ENCODE measurements at regions not wholly inside any gene's neighbourhood (a gene's known extent, or its start where the extent isn't known, plus 50 kb on each side); places are given as distances from the start of the nearest gene placed in this dataset.

DNA sequence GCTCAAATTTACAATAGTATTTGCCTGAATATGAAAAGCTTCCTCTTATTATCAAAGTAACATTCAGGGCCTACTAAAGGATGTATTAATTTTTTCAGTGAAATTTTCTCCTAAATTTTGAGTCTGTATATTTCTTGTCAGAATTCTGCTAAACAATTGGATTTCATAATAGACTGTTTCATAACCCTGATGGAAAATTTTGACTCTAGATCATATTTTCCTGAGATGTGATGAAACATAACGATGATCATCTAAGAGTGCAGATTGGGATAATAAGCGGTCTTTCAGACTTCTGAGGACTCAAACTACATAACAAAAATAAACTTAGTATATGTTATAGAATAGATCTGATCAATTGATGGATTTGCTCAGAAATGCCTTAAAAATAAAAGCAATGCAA lies 574.5 kb upstream of the TBL1XR1 start:
- H3K27ac ChIP-seq (ENCODE audit: low read length): no peak overlapping the region
- no peaks in the 10 kb centered on the region for H3K27me3 ChIP-seq (ENCODE audit: low read length)
- H4K20me1 ChIP-seq (ENCODE audit: low read length): no peaks in the 10 kb centered on the region
- CTCF ChIA-PET: no interaction called here
- no peak for DNase-seq
- H3K9ac ChIP-seq (ENCODE audit: low read length): no peak overlapping the region
- no peaks in the 10 kb centered on the region for H3K9me3 ChIP-seq (ENCODE audit: low read length)
- H3F3A ChIP-seq (ENCODE audit: low read length, unreplicated experiment): peaks cover under 1% of the 10 kb centered on the region
- no peak overlapping the region for H3K4me2 ChIP-seq (ENCODE audit: low read length)
- H2AFZ ChIP-seq (ENCODE audit: low read length): no peak overlapping the region
- POLR2A ChIA-PET (ENCODE audit: unreplicated experiment): no interaction called here
- no TSS peak for BruUV-seq (replicated peaks)
- intact Hi-C loops (cut with micrococcal nuclease): loop anchor here (10.0 kb wide), 1 partner anchor 613 kb away; no protein-coding TSS in a partner anchor
- peaks cover 31% of the 10 kb centered on the region for H3K4me1 ChIP-seq (ENCODE audit: insufficient read depth, low read length)
- no peaks in the 10 kb centered on the region for H3K79me2 ChIP-seq (ENCODE audit: low read length)
- TF ChIP-seq EZH2 (IDR thresholded peaks at IDR 0.05; ENCODE audit: low read length, unreplicated experiment) (no peak), EZH2phosphoT487 (IDR thresholded peaks at IDR 0.05; ENCODE audit: borderline replicate concordance, low read length) (no peak)
- TF ChIP-seq, protein P1, sequence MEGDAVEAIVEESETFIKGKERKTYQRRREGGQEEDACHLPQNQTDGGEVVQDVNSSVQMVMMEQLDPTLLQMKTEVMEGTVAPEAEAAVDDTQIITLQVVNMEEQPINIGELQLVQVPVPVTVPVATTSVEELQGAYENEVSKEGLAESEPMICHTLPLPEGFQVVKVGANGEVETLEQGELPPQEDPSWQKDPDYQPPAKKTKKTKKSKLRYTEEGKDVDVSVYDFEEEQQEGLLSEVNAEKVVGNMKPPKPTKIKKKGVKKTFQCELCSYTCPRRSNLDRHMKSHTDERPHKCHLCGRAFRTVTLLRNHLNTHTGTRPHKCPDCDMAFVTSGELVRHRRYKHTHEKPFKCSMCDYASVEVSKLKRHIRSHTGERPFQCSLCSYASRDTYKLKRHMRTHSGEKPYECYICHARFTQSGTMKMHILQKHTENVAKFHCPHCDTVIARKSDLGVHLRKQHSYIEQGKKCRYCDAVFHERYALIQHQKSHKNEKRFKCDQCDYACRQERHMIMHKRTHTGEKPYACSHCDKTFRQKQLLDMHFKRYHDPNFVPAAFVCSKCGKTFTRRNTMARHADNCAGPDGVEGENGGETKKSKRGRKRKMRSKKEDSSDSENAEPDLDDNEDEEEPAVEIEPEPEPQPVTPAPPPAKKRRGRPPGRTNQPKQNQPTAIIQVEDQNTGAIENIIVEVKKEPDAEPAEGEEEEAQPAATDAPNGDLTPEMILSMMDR (conservative IDR thresholded peaks at IDR 0.05; ENCODE audit: low read depth, low read length): no peak
- no peak overlapping the region for H3K4me3 ChIP-seq (ENCODE audit: low read length)
- H3K36me3 ChIP-seq (ENCODE audit: low read depth, low read length): no peaks in the 10 kb centered on the region
- ATAC-seq: no peak
- H3K9me2 ChIP-seq (replicated peaks; ENCODE audit: low read length): no peaks in the 10 kb centered on the region

DNA sequence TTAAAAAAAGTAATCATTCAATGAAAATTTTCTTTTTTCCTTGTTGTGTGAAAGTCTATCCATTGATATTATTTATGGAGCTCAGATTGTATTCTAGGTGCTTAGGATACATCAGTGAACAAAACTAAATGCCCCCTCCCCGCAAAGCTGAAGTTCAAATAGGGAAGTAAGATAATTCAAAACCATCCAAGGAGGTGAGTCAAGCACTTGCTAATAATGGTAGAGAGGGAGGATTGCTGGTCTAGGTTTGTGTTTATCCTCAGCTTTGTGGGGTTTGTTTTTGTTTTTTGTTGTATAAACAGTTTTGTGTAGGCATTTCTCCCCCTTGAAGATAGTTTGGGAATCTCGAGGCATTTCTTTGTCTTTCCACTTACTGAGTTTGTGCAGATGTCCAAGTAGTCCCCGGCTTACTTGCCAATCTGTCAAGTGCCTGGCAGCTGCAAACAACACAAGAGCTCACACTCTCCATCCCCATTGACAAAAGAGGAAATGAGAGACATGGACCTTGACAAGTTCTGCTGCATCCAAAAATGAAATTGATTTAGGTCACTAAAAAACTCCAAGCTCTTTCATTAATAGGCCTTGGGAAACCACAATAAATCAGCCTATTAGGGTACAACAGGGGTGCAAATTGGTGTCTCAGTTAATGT lies 575.8 kb upstream of the TBL1XR1 start:
- DNase-seq: no peak
- H4K20me1 ChIP-seq (ENCODE audit: low read length): no peaks in the 10 kb centered on the region
- no peaks in the 10 kb centered on the region for H3K9me2 ChIP-seq (replicated peaks; ENCODE audit: low read length)
- H3K79me2 ChIP-seq (ENCODE audit: low read length): no peaks in the 10 kb centered on the region
- H3K4me3 ChIP-seq (ENCODE audit: low read length): no peak overlapping the region
- no peaks in the 10 kb centered on the region for H3K27me3 ChIP-seq (ENCODE audit: low read length)
- no TSS peak for BruUV-seq (replicated peaks)
- intact Hi-C loops (cut with micrococcal nuclease): loop anchor here (10.0 kb wide), 1 partner anchor 612 kb away; no protein-coding TSS in a partner anchor
- peaks cover 4% of the 10 kb centered on the region for H3F3A ChIP-seq (ENCODE audit: low read length, unreplicated experiment)
- ATAC-seq: no peak
- CTCF ChIA-PET: no interaction called here
- POLR2A ChIA-PET (ENCODE audit: unreplicated experiment): no interaction called here
- H2AFZ ChIP-seq (ENCODE audit: low read length): no peak overlapping the region
- H3K9me3 ChIP-seq (ENCODE audit: low read length): no peaks in the 10 kb centered on the region
- no peaks in the 10 kb centered on the region for H3K36me3 ChIP-seq (ENCODE audit: low read depth, low read length)
- TF ChIP-seq EZH2 (IDR thresholded peaks at IDR 0.05; ENCODE audit: low read length, unreplicated experiment) (no peak), EZH2phosphoT487 (IDR thresholded peaks at IDR 0.05; ENCODE audit: borderline replicate concordance, low read length) (no peak)
- TF ChIP-seq, protein P1 (conservative IDR thresholded peaks at IDR 0.05; ENCODE audit: low read depth, low read length): no peak
- no peak overlapping the region for H3K9ac ChIP-seq (ENCODE audit: low read length)
- H3K4me2 ChIP-seq (ENCODE audit: low read length): no peak overlapping the region
- peaks cover 40% of the 10 kb centered on the region for H3K4me1 ChIP-seq (ENCODE audit: insufficient read depth, low read length)
- H3K27ac ChIP-seq (ENCODE audit: low read length): no peak overlapping the region

DNA sequence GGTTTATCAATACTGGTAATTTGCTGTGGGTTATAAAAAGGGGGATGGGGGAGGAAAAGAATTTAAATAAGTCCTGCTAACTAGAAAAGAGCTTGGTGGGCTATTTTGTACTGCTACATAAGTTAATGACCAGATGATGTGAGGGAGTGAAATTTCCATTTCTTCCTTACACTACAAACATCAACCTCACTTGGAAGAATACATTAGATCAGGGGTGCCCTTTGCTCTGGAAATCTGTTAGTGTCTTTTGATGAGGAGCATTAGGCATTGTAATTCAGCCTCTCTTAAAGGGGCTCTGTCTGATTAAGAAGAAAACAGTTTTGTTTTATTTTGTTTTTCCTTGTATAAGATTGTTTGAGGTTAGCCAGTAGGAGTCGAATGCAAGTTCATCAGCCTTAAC lies 576.4 kb upstream of the TBL1XR1 start:
- ATAC-seq (no peak), DNase-seq (no peak)
- H3K27me3 ChIP-seq (ENCODE audit: low read length): no peaks in the 10 kb centered on the region
- peaks cover 40% of the 10 kb centered on the region for H3K4me1 ChIP-seq (ENCODE audit: insufficient read depth, low read length)
- CTCF ChIA-PET: no interaction called here
- no TSS peak for BruUV-seq (replicated peaks)
- H3K9ac ChIP-seq (ENCODE audit: low read length): no peak overlapping the region
- H3K79me2 ChIP-seq (ENCODE audit: low read length): no peaks in the 10 kb centered on the region
- H4K20me1 ChIP-seq (ENCODE audit: low read length): no peaks in the 10 kb centered on the region
- H3K9me2 ChIP-seq (replicated peaks; ENCODE audit: low read length): no peaks in the 10 kb centered on the region
- H3K27ac ChIP-seq (ENCODE audit: low read length): no peak overlapping the region
- peaks cover 4% of the 10 kb centered on the region for H3F3A ChIP-seq (ENCODE audit: low read length, unreplicated experiment)
- H3K36me3 ChIP-seq (ENCODE audit: low read depth, low read length): no peaks in the 10 kb centered on the region
- POLR2A ChIA-PET (ENCODE audit: unreplicated experiment): no interaction called here
- H3K4me2 ChIP-seq (ENCODE audit: low read length): no peak overlapping the region
- intact Hi-C loops (cut with micrococcal nuclease): loop anchor here (10.0 kb wide), 1 partner anchor 611 kb away; no protein-coding TSS in a partner anchor
- H3K4me3 ChIP-seq (ENCODE audit: low read length): no peak overlapping the region
- H3K9me3 ChIP-seq (ENCODE audit: low read length): no peaks in the 10 kb centered on the region
- TF ChIP-seq, protein P1 (conservative IDR thresholded peaks at IDR 0.05; ENCODE audit: low read depth, low read length): no peak
- no peak for TF ChIP-seq EZH2phosphoT487 (IDR thresholded peaks at IDR 0.05; ENCODE audit: borderline replicate concordance, low read length)
- TF ChIP-seq EZH2 (IDR thresholded peaks at IDR 0.05; ENCODE audit: low read length, unreplicated experiment): no peak
- no peak overlapping the region for H2AFZ ChIP-seq (ENCODE audit: low read length)

Data from PC-3 (cell line).